Activated CD8-positive, alpha-beta T cell treated with anti-CD3 and anti-CD28 coated beads for 36 hours (primary cell): ENCODE measurements at regions not wholly inside any gene's neighbourhood (a gene's known extent, or its start where the extent isn't known, plus 50 kb on each side); places are given as distances from the start of the nearest gene placed in this dataset.

Source experiments
- ATAC-seq: fragments of 200-7000 bp; cut with Tn5 transposase; one replicate; pipeline ENCODE4 v1.10.0; 2021; ENCODE audit warnings: mild to moderate bottlenecking, moderate library complexity
- CTCF ChIA-PET: fragments of 350-600 bp; sonication (Branson Sonifier 250); formaldehyde crosslinking; loops from one replicate; lab custom pipeline; 2021; ENCODE audit warnings: antibody characterized with exemption; lab: Charles Lee
- POLR2A ChIA-PET: fragments of 350-600 bp; sonication (Branson Sonifier 250); formaldehyde crosslinking; loops from one replicate; lab custom pipeline; 2021; ENCODE audit warnings: antibody characterized with exemption; lab: Charles Lee
- DNase-seq: peaks from one replicate; pipeline ENCODE4 v3.0.0-alpha.2; 2020
- H3K27ac Mint-ChIP-seq: one replicate; pipeline ENCODE4 v1.8.0; 2021; ENCODE audit warnings: mild to moderate bottlenecking, mixed read lengths
- H3K27me3 Mint-ChIP-seq: one replicate; pipeline ENCODE4 v1.8.0; 2021; ENCODE audit warnings: mixed read lengths
- H3K36me3 Mint-ChIP-seq: one replicate; pipeline ENCODE4 v1.8.0; 2021; ENCODE audit warnings: low read depth, mixed read lengths
- H3K4me1 Mint-ChIP-seq: one replicate; pipeline ENCODE4 v1.8.0; 2021; ENCODE audit warnings: low read depth, mixed read lengths
- H3K4me3 Mint-ChIP-seq: one replicate; pipeline ENCODE4 v1.8.0; 2021; ENCODE audit warnings: mild to moderate bottlenecking, moderate library complexity, mixed read lengths
- H3K9me3 Mint-ChIP-seq: one replicate; pipeline ENCODE4 v1.8.0; 2021; ENCODE audit warnings: mixed read lengths
- CTCF ChIP-seq: fragments of 200-600 bp; IDR thresholded peaks from one replicate; pipeline ENCODE4 v1.8.0; 2022; ENCODE audit warnings: antibody characterized with exemption, mild to moderate bottlenecking
- intact Hi-C: fragments of 100-400 bp; cut with micrococcal nuclease; formaldehyde crosslinking; loops from one replicate; pipeline ENCODE4 v1.10.0; 2022

GRCh38 chr15:85943151-85943550 lies 136.5 kb upstream of the AGBL1 start:
- Mint-ChIP-seq H3K4me3 (no peak overlapping the region), H3K4me1 (no peaks in the 10 kb centered on the region), H3K9me3 (no peaks in the 10 kb centered on the region), H3K27ac (no peak overlapping the region), H3K27me3 (peaks cover 5% of the 10 kb centered on the region), H3K36me3 (no peaks in the 10 kb centered on the region)
- DNase-seq (no peak), ATAC-seq (no peak)
- POLR2A ChIA-PET: no interaction called here
- intact Hi-C loops: no loop called here
- no peak for TF ChIP-seq CTCF
- CTCF ChIA-PET: interaction anchor here (1.1 kb wide), 1 partner anchor 10 kb away, joined by 4 read pairs; no protein-coding TSS in a partner anchor

GRCh38 chr15:85943791-85944190 lies 135.9 kb upstream of the AGBL1 start:
- no peaks in the 10 kb centered on the region for H3K4me1 Mint-ChIP-seq
- ATAC-seq (no peak), DNase-seq (no peak)
- intact Hi-C loops: no loop called here
- ChIA-PET CTCF (interaction anchor here (1.1 kb wide), 1 partner anchor 10 kb away, joined by 4 read pairs; no protein-coding TSS in a partner anchor), POLR2A (no interaction called here)
- no peak for TF ChIP-seq CTCF
- no peak overlapping the region for H3K4me3 Mint-ChIP-seq
- peaks cover 5% of the 10 kb centered on the region for H3K27me3 Mint-ChIP-seq
- no peaks in the 10 kb centered on the region for H3K36me3 Mint-ChIP-seq
- H3K27ac Mint-ChIP-seq: no peak overlapping the region
- H3K9me3 Mint-ChIP-seq: no peaks in the 10 kb centered on the region

GRCh38 chr15:85947021-85947420 lies 132.7 kb upstream of the AGBL1 start:
- POLR2A ChIA-PET: no interaction called here
- no peak overlapping the region for H3K4me3 Mint-ChIP-seq
- H3K27ac Mint-ChIP-seq: no peak overlapping the region
- H3K36me3 Mint-ChIP-seq: no peaks in the 10 kb centered on the region
- H3K27me3 Mint-ChIP-seq: peaks cover 5% of the 10 kb centered on the region
- no peaks in the 10 kb centered on the region for H3K9me3 Mint-ChIP-seq
- intact Hi-C loops: no loop called here
- no peak for ATAC-seq
- no peak for DNase-seq
- no peaks in the 10 kb centered on the region for H3K4me1 Mint-ChIP-seq
- CTCF ChIA-PET: no interaction called here
- no peak for TF ChIP-seq CTCF

- DNase-seq (no peak), ATAC-seq (no peak)
- Mint-ChIP-seq H3K27me3 (peaks cover 5% of the 10 kb centered on the region), H3K4me3 (no peak overlapping the region), H3K36me3 (no peaks in the 10 kb centered on the region), H3K9me3 (no peaks in the 10 kb centered on the region), H3K27ac (no peak overlapping the region), H3K4me1 (no peaks in the 10 kb centered on the region)
- no peak for TF ChIP-seq CTCF
- intact Hi-C loops: no loop called here
- ChIA-PET CTCF (no interaction called here), POLR2A (no interaction called here)
These were observed 131.7 kb upstream of the AGBL1 start for GRCh38 chr15:85947936-85948335.

- Mint-ChIP-seq H3K4me1 (no peaks in the 10 kb centered on the region), H3K36me3 (no peaks in the 10 kb centered on the region), H3K4me3 (no peak overlapping the region), H3K9me3 (no peaks in the 10 kb centered on the region), H3K27me3 (peaks cover 5% of the 10 kb centered on the region), H3K27ac (no peak overlapping the region)
- CTCF ChIA-PET: interaction anchor here (1.0 kb wide), 1 partner anchor 16 kb away, joined by 3 read pairs; no protein-coding TSS in a partner anchor
- intact Hi-C loops: no loop called here
- ATAC-seq: no peak
- POLR2A ChIA-PET: no interaction called here
- no peak for TF ChIP-seq CTCF
- no peak for DNase-seq
These were observed 129.6 kb upstream of the AGBL1 start for GRCh38 chr15:85950101-85950500.
